GM18505 (cell line): ENCODE measurements at regions not wholly inside any gene's neighbourhood (a gene's known extent, or its start where the extent isn't known, plus 50 kb on each side); places are given as distances from the start of the nearest gene placed in this dataset.

ENCODE experiments used
- ATAC-seq: cut with Tn5 transposase; IDR thresholded peaks from one replicate; pipeline ENCODE4 v1.9.1; 2021; ENCODE audit not compliant: unreplicated experiment
- POLR2A ChIP-seq: IDR thresholded peaks from 4 replicates; pipeline ENCODE4 v1.6.1; 2011; ENCODE audit warnings: borderline replicate concordance; ENCODE audit not compliant: insufficient read depth, insufficient read length; ENCODE audit errors: extremely low read depth

GRCh38 chr6:169986848-169987498, 235.6 kb downstream of the ERMARD start:
- TF ChIP-seq POLR2A: no peak
- ATAC-seq: no peak

GRCh38 chr6:169986171-169986847, 234.9 kb downstream of the ERMARD start:
- TF ChIP-seq POLR2A: no peak
- ATAC-seq: no peak

- TF ChIP-seq POLR2A: no peak
These were observed 233.9 kb downstream of the ERMARD start for GRCh38 chr6:169985121-169986015.

DNA sequence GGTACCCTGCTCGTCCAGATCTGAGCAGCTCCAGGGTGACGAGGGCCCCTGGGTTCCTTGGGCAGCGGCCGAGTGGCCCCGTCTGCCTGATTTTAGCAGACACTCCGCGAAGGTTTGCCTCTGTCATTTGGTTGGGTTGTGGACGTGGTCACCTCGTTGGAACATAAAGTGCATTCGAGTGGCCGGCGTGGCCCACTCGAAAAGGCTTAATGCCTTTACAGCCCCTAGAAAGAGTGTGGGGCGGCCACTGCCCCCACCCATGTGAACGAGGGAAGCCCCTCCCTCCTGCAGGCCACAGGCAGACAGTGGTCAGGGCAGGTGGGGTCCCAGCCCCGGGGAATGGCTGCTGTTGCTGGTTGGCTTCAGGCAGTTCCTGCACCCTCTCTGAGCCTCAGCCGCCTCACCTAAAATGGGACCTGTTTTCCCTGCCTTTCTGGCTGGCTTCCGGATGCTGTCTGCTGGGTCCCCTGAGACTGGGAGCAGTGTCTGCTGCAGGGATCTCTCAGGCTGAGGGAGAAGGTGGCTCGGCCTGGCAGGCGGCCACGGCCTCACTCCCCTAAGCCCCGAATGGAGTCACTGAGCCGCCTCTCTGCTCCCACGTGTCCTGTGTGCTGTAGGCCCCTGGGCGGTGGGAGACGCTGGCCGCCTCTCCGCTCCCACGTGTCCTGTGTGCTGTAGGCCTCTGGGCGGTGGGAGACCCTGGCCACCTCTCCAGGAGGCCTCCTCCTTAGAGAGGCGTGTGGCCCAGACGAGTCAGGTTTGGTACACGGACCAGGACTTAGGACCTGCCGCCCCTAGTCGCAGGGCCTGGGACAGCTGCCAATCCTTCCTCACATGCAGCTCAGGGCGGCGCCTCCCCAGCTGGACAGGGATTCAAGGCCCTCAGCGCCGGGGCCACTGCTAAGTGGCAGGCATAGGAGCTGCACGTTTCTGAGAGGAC, 233.0 kb downstream of the ERMARD start:
- no peak for TF ChIP-seq POLR2A
- ATAC-seq: no peak

More at GRCh38 chr6:169985121-169986015, 233.9 kb downstream of the ERMARD start:
- no peak for ATAC-seq

- ATAC-seq: no peak
- no peak for TF ChIP-seq POLR2A
These were observed 232.2 kb downstream of the ERMARD start for GRCh38 chr6:169983651-169984050.

- ATAC-seq: no peak
- TF ChIP-seq POLR2A: no peak
These were observed 231.3 kb downstream of the ERMARD start for GRCh38 chr6:169982461-169983386.

DNA sequence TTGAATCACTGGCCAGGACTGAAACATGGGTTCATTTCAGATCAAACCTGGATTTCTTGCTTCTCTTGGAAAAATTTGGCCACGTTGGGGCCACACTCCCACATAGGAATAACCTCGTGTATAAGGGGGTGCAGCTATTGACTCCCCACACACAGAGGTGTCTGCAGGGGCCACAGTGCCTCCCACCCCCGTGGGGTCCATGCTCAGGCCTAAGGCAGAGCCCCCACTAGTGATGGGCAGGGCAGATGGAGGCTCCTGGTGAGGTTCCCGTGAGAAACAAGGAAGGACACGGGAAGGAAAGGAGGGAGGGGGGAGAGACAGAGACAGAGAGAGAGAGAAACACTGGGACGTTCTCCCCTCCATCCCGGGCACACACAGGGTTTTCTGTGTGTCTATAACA, 230.5 kb downstream of the ERMARD start:
- no peak for ATAC-seq
- no peak for TF ChIP-seq POLR2A

GRCh38 chr6:169981568-169981967, 230.1 kb downstream of the ERMARD start:
- ATAC-seq: no peak
- no peak for TF ChIP-seq POLR2A

- no peak for ATAC-seq
- no peak for TF ChIP-seq POLR2A
These were observed 229.5 kb downstream of the ERMARD start for GRCh38 chr6:169980826-169981450.

DNA sequence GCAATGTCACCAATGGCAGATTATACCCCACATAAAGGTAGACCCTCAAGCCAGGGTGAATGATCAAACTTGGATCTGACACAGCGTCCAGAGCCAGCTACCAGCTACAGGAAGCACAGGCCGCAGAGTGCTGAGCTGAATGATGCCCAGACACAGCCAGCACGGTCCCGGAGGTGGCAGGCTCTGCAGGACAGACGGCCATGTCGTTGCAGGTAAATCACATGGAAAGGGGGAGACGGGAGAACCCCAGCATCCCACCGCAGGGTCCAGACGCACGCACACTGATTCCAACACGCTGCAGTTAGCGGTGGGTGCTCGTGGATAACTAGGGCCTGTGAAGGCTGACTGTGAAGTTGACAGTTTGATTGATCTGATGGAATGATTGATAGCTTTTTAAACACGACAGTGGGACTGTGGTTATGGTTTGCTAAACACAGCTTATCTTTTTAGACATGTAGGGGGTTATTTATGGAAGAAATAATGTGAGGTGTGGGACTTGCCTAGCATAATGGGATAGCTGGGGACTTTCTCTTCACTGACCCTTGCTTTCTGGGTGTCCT, 228.5 kb downstream of the ERMARD start:
- ATAC-seq: no peak
- no peak for TF ChIP-seq POLR2A

GRCh38 chr6:169978615-169979161, 227.3 kb downstream of the ERMARD start:
- TF ChIP-seq POLR2A: no peak
- ATAC-seq: no peak
